ENCODE measurements at regions not wholly inside any gene's neighbourhood (a gene's known extent, or its start where the extent isn't known, plus 50 kb on each side); places are given as distances from the start of the nearest gene placed in this dataset.

DNA sequence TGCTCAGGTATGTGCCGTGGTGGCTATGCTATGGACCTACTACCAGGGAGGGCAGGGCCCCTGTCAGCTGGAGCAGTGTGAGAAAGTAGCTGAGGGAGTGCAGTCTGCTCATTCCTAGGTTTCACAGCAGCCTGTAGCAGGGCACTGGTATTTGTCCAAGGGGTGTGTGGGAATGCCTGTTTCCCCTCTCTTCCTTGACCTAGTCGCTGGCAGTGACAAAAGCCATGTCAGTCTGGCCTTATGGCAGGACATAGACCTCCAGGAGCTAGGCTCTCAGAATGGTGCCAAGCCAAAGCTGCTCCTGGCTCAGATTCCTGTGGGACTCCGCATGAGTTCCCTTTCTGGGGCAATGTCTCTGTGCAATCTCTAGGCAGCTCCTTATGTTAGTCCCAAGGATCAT lies 253.9 kb upstream of the TYRP1 start:
- TF ChIP-seq, protein P1, sequence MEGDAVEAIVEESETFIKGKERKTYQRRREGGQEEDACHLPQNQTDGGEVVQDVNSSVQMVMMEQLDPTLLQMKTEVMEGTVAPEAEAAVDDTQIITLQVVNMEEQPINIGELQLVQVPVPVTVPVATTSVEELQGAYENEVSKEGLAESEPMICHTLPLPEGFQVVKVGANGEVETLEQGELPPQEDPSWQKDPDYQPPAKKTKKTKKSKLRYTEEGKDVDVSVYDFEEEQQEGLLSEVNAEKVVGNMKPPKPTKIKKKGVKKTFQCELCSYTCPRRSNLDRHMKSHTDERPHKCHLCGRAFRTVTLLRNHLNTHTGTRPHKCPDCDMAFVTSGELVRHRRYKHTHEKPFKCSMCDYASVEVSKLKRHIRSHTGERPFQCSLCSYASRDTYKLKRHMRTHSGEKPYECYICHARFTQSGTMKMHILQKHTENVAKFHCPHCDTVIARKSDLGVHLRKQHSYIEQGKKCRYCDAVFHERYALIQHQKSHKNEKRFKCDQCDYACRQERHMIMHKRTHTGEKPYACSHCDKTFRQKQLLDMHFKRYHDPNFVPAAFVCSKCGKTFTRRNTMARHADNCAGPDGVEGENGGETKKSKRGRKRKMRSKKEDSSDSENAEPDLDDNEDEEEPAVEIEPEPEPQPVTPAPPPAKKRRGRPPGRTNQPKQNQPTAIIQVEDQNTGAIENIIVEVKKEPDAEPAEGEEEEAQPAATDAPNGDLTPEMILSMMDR (IDR thresholded peaks at IDR 0.05), result no peak
- no peak for TF ChIP-seq POLR2A (IDR thresholded peaks at IDR 0.05)
